ENCODE measurements at regions not wholly inside any gene's neighbourhood (a gene's known extent, or its start where the extent isn't known, plus 50 kb on each side); places are given as distances from the start of the nearest gene placed in this dataset.

DNA sequence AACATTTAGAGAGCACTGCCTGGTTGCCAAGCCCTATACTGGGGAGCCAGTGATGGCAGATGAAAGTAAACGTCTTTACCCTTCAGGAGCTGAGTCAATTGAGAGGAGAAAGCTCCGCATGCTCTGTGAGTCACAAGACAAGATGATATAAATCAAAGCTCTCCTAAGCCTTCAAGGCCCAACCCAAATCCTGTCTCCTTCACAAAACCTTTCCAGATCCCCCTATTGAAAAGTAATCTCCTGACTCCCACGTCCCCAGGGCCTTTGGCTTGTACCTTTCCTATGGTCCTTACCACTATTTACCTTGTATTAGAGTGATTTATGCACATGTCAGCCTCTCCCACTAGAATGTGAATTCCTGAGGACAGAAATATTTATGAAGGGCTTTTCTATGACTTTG is 230.1 kb upstream of the TENM4 start:
- Mint-ChIP-seq H3K27me3 (peaks cover 4% of the 10 kb centered on the region), H3K27ac (no peak overlapping the region), H3K4me3 (ENCODE audit: low read depth) (no peak overlapping the region), H3K9me3 (ENCODE audit: low read depth) (no peaks in the 10 kb centered on the region), H3K36me3 (ENCODE audit: insufficient read depth) (no peaks in the 10 kb centered on the region), H3K4me1 (ENCODE audit: low read depth) (peaks cover 18% of the 10 kb centered on the region)
- TF ChIP-seq, protein P1, sequence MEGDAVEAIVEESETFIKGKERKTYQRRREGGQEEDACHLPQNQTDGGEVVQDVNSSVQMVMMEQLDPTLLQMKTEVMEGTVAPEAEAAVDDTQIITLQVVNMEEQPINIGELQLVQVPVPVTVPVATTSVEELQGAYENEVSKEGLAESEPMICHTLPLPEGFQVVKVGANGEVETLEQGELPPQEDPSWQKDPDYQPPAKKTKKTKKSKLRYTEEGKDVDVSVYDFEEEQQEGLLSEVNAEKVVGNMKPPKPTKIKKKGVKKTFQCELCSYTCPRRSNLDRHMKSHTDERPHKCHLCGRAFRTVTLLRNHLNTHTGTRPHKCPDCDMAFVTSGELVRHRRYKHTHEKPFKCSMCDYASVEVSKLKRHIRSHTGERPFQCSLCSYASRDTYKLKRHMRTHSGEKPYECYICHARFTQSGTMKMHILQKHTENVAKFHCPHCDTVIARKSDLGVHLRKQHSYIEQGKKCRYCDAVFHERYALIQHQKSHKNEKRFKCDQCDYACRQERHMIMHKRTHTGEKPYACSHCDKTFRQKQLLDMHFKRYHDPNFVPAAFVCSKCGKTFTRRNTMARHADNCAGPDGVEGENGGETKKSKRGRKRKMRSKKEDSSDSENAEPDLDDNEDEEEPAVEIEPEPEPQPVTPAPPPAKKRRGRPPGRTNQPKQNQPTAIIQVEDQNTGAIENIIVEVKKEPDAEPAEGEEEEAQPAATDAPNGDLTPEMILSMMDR (IDR thresholded peaks at IDR 0.05; ENCODE audit: unreplicated experiment): no peak
- DNase-seq (ENCODE audit: low spot score, unreplicated experiment): no peak

DNA sequence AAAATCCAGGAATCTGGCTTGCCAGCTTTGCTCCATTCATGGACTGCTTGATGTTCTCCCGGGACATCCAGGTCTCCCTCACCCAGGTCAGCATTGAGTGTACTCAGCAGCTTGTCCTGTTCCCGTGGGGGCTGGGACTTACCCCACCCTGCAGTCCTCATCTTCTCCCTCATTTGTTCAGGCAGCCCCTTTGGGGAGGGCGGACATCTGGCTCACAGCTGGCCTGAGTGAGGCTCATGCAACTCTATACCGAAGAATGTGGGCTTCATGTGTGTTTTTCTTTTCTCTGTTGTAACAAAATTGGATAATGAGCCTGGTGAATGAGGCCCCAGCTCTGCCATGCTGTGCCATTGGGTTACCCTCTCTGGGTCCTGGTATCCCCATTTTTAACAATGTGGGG is 227.7 kb upstream of the TENM4 start:
- TF ChIP-seq, protein P1 (IDR thresholded peaks at IDR 0.05; ENCODE audit: unreplicated experiment): no peak
- no peaks in the 10 kb centered on the region for H3K36me3 Mint-ChIP-seq (ENCODE audit: insufficient read depth)

DNA sequence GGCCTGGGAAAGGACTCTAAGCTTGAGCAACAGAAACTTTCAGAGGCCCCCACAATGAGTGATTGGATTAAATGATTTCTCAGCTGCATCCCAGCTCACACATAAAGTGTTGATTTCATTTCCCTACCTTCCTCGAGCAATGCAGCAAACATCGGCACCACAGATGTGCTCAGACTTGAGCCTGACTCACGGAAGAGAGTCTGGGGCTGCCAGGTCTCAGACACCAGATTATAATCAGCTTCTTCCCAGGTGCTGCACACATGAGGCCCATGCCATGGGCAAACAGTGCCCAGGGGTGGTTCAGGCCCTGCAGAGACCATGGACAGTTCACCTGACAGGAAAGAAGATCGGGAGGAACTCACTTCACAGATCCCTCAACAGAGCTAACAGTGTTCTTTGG is 226.6 kb upstream of the TENM4 start:
- H3K4me1 Mint-ChIP-seq (ENCODE audit: low read depth): peaks cover 18% of the 10 kb centered on the region
- H3K9me3 Mint-ChIP-seq (ENCODE audit: low read depth): no peaks in the 10 kb centered on the region
- peaks cover 7% of the 10 kb centered on the region for H3K27me3 Mint-ChIP-seq
- no peaks in the 10 kb centered on the region for H3K36me3 Mint-ChIP-seq (ENCODE audit: insufficient read depth)
- DNase-seq (ENCODE audit: low spot score, unreplicated experiment): no peak
- H3K4me3 Mint-ChIP-seq (ENCODE audit: low read depth): no peak overlapping the region
- H3K27ac Mint-ChIP-seq: peak overlapping the region; percentile 31
- TF ChIP-seq, protein P1 (IDR thresholded peaks at IDR 0.05; ENCODE audit: unreplicated experiment): no peak

More for the DNA sequence above, 227.7 kb upstream of the TENM4 start:
- no peaks in the 10 kb centered on the region for H3K9me3 Mint-ChIP-seq (ENCODE audit: low read depth)
- DNase-seq (ENCODE audit: low spot score, unreplicated experiment): no peak
- H3K4me3 Mint-ChIP-seq (ENCODE audit: low read depth): no peak overlapping the region
- H3K4me1 Mint-ChIP-seq (ENCODE audit: low read depth): peaks cover 18% of the 10 kb centered on the region
- peaks cover 4% of the 10 kb centered on the region for H3K27me3 Mint-ChIP-seq
- H3K27ac Mint-ChIP-seq: no peak overlapping the region

DNA sequence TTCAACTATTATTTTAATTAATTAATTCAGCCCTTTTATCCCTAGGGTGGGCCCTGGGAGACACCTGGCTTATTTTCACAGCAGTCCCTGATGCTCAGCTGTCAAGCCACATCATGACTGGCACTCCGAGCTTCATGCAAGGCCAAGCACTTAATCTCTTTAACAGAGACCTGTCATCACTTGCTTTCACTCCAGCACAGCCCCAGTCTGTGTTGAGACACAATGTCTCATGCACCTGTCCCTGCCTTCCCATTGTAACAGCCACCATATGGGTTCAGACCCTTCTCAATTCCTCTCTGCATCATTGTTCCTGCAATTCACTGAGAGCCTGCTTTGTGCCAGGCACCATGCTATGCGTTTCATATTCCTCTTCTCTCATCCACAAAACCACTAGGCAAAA is 222.2 kb upstream of the TENM4 start:
- Mint-ChIP-seq H3K27me3 (peaks cover 7% of the 10 kb centered on the region), H3K36me3 (ENCODE audit: insufficient read depth) (no peaks in the 10 kb centered on the region), H3K27ac (no peak overlapping the region), H3K9me3 (ENCODE audit: low read depth) (no peaks in the 10 kb centered on the region), H3K4me1 (ENCODE audit: low read depth) (peaks cover 6% of the 10 kb centered on the region), H3K4me3 (ENCODE audit: low read depth) (no peak overlapping the region)
- DNase-seq (ENCODE audit: low spot score, unreplicated experiment): no peak
- TF ChIP-seq, protein P1 (IDR thresholded peaks at IDR 0.05; ENCODE audit: unreplicated experiment): no peak

DNA sequence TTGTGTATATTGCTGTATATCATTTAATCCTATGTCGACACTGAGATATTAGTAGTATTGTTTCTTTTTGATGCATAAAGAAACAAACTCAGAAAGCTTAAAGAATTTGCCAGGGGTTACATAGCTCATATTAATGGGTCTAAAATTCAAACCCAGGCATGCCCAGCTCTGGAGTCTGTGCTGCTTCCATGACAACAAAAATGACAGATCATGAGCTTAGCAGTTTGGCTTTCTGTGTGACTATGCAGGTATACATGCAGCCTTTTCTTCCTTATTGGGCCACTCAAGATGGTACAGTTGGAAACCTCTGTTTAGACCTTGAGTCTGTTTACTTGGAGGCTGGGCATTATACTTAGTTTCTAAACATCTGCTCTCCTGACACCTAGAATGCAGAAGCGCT is 220.5 kb upstream of the TENM4 start:
- H3K9me3 Mint-ChIP-seq (ENCODE audit: low read depth): no peaks in the 10 kb centered on the region
- peaks cover 5% of the 10 kb centered on the region for H3K27me3 Mint-ChIP-seq
- no peak overlapping the region for H3K4me3 Mint-ChIP-seq (ENCODE audit: low read depth)
- TF ChIP-seq, protein P1 (IDR thresholded peaks at IDR 0.05; ENCODE audit: unreplicated experiment): no peak
- no peaks in the 10 kb centered on the region for H3K36me3 Mint-ChIP-seq (ENCODE audit: insufficient read depth)
- H3K4me1 Mint-ChIP-seq (ENCODE audit: low read depth): no peaks in the 10 kb centered on the region
- no peak overlapping the region for H3K27ac Mint-ChIP-seq
- no peak for DNase-seq (ENCODE audit: low spot score, unreplicated experiment)

Measured in progenitor cell of endocrine pancreas (in vitro differentiated cells).